Fibroblast of gingiva (primary cell): ENCODE measurements at regions not wholly inside any gene's neighbourhood (a gene's known extent, or its start where the extent isn't known, plus 50 kb on each side); places are given as distances from the start of the nearest gene placed in this dataset.
"Not testable (repeated sequence)": the region's sequence is repeated elsewhere in the genome, so short reads cannot be mapped to it uniquely, and the experiment has no call there.

Experiments
- DNase-seq: peaks from one replicate; pipeline ENCODE4 v3.0.0-alpha.2; 2011; ENCODE audit warnings: low read depth

DNA sequence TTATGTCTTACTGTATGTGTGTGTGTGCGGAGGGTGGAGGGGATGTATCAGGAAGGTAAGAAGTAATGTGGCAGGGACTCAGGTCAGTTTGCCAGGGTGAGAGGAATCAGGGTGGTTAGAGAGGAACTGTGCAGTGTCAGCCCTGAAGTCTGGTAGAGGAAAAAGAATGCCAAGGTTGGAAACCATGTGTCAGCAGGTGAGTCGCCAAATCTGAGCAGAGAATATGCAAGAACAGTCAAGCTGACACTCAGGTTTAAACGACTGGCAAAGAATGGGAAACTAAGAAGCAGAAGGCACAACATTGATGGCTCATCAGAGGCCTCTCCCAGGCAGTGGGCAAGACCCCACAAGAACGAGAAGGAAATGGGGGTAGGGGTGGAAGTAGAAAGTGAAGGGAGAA, 107.5 kb upstream of the TBX18 start:
- no peak for DNase-seq

- DNase-seq: no peak
Measured at GRCh38 chr6:84870672-84871071, 106.3 kb upstream of the TBX18 start.

DNA sequence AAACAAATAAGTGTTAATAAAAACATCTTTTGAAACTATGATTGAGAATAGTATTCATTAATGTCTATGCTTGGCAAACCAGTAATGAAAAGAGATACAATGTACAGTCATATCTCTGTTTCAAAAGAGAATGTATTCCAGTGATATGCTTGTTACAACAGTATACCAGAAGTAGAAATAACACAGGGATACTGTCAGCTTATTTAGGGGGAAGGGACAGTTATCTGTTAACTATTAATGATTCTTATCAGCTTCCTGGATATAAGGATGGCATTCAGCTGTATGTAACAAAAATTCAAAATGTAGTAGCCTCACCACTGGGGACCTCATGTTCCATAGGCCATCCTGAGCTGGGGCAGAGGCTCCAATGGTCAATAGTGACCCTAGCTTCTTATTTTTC, 103.8 kb upstream of the TBX18 start:
- DNase-seq: no peak

DNA sequence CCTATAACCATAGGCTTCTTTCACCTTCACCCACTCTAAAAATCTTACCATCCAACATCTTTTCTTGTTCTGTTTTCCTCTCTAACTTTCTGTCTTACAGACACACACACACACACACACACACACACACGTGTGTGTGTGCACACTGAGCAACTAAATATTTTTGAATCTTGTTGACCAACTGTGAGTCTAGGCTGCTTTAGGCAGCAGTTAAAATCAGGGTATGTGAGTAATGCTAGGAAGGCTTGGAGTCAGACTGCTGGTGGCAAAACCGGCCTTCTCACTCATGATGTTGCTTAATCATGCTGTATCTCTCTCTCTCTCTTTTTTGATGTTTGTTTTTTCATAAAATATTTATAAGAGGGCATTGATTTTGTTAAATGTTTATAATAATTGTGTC, 103.1 kb upstream of the TBX18 start:
- DNase-seq: peak; percentile 88

- DNase-seq: no peak
Measured at GRCh38 chr6:84866715-84867114, 102.3 kb upstream of the TBX18 start.

GRCh38 chr6:84865372-84865771, 101.0 kb upstream of the TBX18 start:
- not testable (repeated sequence) for DNase-seq

DNA sequence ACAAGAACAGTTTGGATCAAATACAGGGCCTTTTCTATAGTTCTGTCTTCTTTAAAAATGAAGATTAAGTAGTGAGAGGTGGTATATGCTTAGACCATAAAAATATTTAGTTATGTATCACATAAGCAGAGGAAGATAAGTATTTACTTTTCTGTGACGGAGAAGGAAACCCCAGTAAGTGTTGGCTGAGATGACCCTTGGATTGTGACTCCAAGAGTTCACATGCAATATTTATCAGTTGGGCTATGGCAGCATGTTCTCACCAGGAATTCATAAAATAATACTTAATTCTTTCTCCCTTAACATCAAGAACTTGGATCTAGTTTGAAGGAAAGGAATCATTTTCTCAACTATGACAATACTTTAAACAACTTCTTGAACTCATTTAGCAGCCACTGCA, 98.4 kb upstream of the TBX18 start:
- DNase-seq: no peak

DNA sequence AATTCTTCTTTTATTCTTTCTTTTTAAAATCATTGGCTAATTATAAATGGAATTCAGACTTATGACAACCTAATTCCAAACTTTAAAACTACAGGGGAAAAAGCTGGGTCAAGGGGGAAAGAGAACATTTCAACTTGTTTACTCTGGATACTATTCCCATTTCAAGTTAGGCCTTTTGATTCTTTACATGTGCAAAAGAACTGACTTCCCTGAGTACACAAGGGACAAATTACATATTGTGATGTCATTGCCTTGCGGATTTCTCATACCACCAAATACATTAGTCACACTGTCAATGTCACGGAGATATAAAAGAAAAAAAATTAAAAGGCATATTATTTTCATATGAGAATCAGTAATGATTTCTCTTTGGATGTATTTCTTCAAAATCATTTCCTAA, 96.5 kb upstream of the TBX18 start:
- DNase-seq: peak; percentile 67

DNA sequence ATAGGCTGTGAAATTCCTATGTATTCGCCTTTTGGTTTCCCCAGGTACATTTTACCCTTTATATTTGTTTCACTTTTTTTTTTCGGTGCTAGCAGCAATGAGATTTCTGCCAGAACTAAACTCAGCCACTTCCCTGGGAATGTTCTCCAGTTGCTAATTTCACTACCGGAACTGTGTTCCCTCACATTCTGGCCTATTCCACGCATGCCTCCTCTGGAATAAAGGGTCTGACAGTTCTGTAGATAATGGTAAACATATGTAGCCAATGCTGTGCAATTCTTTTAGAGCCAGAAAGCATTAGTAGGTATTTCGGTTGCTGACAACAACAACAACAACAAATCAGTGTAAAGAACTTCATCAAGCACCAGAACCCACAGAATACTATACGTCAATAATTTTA, 96.1 kb upstream of the TBX18 start:
- peak; percentile 31 for DNase-seq

GRCh38 chr6:84854811-84855400, 90.5 kb upstream of the TBX18 start:
- DNase-seq: no peak

DNA sequence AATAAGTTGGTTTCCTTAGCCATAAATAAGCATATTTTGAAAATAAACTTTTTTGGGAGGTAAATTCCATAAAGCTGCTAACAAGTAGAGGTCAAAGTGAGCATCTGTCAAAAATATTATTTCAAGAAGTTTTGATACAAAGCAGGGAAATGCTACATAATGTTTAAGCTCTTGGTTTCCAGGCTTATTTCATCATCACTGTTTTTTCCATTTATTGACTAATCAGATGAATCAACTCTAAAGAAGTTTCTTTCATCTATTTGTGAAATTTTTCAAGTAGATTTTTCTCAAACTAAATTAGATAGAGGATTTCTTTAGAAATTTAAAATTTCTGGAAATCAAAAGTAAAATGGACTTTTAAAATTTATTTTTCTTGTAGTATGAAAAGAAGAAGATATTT, 89.5 kb upstream of the TBX18 start:
- DNase-seq: no peak

- DNase-seq: no peak
Measured at GRCh38 chr6:84848960-84849359, 84.6 kb upstream of the TBX18 start.

DNA sequence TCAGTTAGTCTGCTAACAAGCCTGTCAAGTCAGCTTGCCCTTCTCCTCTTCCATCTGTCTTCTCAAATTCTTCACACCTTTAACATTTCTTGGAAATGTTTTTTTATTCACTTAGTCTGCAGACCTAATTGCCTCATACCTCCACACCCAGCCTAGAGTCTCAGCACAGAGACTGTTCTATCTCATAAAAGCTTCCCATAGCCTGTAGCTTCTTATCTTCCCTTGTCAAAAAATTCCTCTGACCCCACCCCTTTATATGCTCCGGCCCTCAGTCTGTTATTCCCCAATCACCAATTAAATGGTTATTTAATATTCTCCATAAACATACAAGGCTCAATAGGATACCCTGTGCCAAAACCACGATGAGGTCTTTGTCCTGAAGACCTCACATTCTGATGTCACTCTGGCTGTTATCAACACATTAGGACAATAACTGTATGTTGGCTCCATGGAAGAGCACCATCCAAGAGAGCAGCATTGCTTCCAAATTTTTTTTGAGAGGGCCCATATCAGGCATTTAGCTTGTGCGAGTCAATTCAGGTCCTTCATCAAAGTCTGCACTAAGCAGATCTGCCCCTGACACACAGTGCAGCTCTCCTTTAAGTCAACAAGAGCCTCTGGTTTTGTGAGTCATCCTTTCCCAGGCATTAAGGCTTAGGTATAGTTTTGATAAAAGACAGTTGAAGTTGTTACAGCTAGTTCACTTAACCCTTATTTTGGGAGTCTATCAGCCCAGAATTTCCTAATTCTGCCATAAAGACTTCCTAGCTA, 83.2 kb upstream of the TBX18 start:
- DNase-seq: no peak

GRCh38 chr6:84842525-84843166, 78.2 kb upstream of the TBX18 start:
- DNase-seq: peak; percentile 81

DNA sequence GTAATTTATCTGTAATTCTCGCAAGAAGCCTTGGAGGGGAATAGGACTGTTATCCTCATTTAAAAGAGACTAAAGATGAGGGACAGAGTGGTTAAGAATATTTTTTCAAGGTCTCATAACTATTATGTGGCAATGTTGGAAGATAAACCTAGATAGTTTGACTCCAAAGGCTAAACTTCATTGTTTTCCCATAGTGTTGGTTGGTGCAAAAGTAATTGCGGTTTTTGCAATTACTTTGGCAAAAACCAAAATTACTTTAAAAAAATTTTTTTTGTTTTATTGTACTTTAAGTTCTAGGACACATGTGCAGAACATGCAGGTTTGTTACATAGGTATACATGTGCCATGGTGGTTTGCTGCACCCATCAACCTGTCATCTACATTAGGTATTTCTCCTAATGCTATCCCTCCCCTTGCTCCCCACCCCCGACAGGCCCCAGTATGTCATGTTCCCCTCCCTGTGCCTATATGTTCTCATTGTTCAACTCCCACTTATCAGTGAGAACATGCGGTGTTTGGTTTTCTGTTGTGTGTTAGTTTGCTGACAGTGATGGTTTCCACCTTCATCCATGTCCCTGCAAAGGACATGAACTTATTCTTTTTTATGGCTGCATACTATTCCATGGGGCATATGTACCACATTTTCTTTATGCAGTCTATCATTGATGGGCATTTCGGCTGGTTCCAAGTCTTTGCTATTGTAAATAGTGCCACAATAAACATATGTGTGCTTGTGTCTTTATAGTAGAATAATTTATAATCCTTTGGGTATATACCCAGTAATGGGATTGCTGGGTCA, 72.9 kb upstream of the TBX18 start:
- DNase-seq: not testable (repeated sequence)

- no peak for DNase-seq
Measured at GRCh38 chr6:84836366-84836765, 72.0 kb upstream of the TBX18 start.

- DNase-seq: no peak
Measured at GRCh38 chr6:84835340-84835739, 70.9 kb upstream of the TBX18 start.

DNA sequence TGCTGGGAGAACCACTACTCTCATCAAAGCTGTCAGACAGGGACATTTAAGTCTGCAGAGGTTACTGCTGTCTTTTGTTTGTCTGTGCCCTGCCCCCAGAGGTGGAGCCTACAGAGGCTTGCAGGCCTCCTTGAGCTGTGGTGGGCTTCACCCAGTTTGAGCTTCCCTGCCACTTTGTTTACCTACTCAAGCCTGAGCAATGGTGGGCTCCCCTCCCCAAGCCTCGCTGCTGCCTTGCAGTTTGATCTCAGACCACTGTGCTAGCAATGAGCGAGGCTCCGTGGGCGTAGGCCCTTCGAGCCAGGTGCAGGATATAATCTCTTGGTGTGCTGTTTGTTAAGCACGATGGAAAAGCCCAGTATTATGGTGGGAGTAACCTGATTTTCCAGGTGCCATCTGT, 67.5 kb upstream of the TBX18 start:
- not testable (repeated sequence) for DNase-seq

- peak; percentile 14 for DNase-seq
Measured at GRCh38 chr6:84825461-84825860, 61.1 kb upstream of the TBX18 start.

DNA sequence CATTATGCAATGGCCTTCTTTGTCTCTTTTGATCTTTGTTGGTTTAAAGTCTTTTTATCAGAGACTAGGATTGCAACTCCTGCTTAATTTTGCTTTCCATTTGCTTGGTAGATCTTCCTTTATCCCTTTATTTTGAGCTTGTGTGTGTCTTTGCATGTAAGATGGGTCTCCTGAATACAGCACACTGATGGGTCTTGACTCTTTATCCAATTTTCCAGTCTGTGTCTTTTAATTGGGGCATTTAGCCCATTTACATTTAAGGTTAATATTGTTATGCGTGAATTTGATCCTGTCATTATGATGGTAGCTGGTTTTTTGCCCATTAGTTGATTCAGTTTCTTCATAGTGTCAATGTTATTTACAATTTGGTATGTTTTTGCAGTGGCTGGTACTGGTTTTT, 56.9 kb upstream of the TBX18 start:
- not testable (repeated sequence) for DNase-seq

GRCh38 chr6:84816741-84817140, 52.3 kb upstream of the TBX18 start:
- DNase-seq: no peak

GRCh38 chr6:84815896-84816735, 51.7 kb upstream of the TBX18 start:
- DNase-seq: no peak
